Type B pancreatic cell (in vitro differentiated cells): ENCODE measurements at regions not wholly inside any gene's neighbourhood (a gene's known extent, or its start where the extent isn't known, plus 50 kb on each side); places are given as distances from the start of the nearest gene placed in this dataset.
"Not testable (repeated sequence)": the region's sequence is repeated elsewhere in the genome, so short reads cannot be mapped to it uniquely, and the experiment has no call there.

ENCODE experiments used
- DNase-seq: peaks from one replicate; pipeline ENCODE4 v3.0.0; 2021; ENCODE audit warnings: mixed read lengths; ENCODE audit not compliant: unreplicated experiment; ENCODE audit errors: extremely low spot score
- H3K27ac Mint-ChIP-seq: 2 replicates; pipeline ENCODE4 v1.8.0; 2021; ENCODE audit warnings: mild to moderate bottlenecking, mixed read lengths
- H3K27me3 Mint-ChIP-seq: 2 replicates; pipeline ENCODE4 v1.8.0; 2021; ENCODE audit warnings: mixed read lengths
- H3K36me3 Mint-ChIP-seq: 2 replicates; pipeline ENCODE4 v1.8.0; 2021; ENCODE audit warnings: mixed read lengths
- H3K4me1 Mint-ChIP-seq: one replicate; pipeline ENCODE4 v1.8.0; 2021; ENCODE audit warnings: mixed read lengths; ENCODE audit not compliant: unreplicated experiment
- H3K4me3 Mint-ChIP-seq: 2 replicates; pipeline ENCODE4 v1.8.0; 2021; ENCODE audit warnings: mild to moderate bottlenecking, mixed read lengths
- H3K9me3 Mint-ChIP-seq: 2 replicates; pipeline ENCODE4 v1.8.0; 2021; ENCODE audit warnings: mixed read lengths
- TF ChIP-seq, protein P1 (sequence below): fragments of 200-600 bp; sonication (generic); conservative IDR thresholded peaks from 2 replicates; pipeline ENCODE4 v1.5.0; 2021; ENCODE audit warnings: antibody characterized with exemption, mild to moderate bottlenecking

DNA sequence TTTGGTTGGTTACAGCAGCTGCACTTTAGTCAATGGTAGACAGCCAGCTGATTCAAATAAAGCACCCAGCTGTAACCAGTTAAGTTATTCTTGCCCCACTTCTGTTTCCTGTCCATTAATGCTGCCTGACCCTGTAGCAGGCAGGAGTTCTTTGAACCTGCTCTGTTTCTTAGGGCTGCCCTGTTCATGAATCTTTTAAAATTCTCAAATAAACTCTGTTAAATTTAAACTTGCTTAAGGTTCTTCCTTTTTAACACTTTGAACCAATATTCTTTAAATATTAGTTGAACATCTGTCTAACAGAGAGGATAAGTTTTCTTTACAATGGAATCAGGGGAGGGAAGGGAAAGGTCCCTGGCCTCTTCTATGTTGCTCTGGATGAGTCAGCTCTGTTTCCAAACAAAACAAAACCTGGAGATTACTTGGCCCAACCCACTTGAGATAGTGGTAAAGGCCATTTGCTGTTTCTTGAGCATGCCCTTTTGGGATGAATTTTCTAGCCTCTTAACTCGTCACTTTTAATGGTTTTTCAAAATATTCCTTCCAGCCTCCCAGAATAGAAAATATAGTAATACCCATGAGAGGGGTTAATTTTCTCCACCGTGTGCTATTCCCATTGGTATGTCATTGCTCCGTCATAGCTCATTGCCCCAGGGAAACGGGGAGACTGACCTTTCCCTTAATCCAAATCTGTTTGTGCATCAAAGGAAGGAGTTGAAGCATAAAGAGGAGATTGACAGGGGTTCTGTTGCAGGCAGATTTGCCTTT is 112.1 kb upstream of the FHL2 start:
- Mint-ChIP-seq H3K27ac (no peak overlapping the region), H3K27me3 (peaks cover 21% of the 10 kb centered on the region), H3K4me1 (peaks cover 16% of the 10 kb centered on the region), H3K36me3 (no peaks in the 10 kb centered on the region), H3K9me3 (peaks cover 6% of the 10 kb centered on the region), H3K4me3 (no peak overlapping the region)
- TF ChIP-seq, protein P1, sequence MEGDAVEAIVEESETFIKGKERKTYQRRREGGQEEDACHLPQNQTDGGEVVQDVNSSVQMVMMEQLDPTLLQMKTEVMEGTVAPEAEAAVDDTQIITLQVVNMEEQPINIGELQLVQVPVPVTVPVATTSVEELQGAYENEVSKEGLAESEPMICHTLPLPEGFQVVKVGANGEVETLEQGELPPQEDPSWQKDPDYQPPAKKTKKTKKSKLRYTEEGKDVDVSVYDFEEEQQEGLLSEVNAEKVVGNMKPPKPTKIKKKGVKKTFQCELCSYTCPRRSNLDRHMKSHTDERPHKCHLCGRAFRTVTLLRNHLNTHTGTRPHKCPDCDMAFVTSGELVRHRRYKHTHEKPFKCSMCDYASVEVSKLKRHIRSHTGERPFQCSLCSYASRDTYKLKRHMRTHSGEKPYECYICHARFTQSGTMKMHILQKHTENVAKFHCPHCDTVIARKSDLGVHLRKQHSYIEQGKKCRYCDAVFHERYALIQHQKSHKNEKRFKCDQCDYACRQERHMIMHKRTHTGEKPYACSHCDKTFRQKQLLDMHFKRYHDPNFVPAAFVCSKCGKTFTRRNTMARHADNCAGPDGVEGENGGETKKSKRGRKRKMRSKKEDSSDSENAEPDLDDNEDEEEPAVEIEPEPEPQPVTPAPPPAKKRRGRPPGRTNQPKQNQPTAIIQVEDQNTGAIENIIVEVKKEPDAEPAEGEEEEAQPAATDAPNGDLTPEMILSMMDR = no peak
- no peak for DNase-seq

DNA sequence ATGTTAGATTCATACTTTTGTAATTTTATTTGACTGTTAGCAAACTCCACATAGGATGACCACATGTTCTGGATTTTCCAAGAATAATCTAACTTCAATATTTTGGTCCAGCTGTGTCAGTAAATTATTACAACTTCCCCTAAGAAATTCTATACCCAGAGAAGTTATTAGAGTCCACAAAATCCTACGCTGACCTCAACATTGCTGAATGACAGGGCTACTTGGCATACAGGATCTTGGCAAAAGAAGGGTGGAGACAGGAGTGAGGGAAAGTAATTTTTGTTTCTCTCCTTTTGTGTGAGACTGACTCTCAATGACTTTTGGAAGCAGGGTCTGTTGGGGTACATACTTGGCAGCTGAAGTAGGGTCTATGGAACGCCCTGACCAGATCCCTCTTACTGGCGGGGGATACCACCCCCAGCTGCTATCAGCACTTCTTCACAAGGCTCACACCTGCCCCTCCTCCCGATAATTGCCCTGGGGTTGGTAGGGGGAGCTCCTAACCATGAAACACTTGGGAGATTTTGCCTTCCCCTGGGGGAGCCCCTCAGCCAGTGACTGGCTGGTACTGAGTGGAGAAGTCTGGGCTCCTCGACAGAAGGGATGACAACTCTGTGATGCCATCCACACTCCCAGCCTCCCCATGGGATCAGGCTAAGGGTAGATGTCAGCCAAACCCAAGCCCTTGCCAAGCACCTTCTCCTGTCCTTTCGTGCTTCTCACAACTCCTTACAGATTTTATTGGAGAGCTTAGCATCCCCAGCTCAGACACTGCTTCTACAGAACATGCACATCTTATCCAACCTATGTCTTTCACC is 110.6 kb upstream of the FHL2 start:
- DNase-seq = no peak
- no peak overlapping the region for H3K27ac Mint-ChIP-seq
- TF ChIP-seq, protein P1 = no peak
- H3K9me3 Mint-ChIP-seq = peaks cover 6% of the 10 kb centered on the region
- no peaks in the 10 kb centered on the region for H3K36me3 Mint-ChIP-seq
- H3K4me1 Mint-ChIP-seq = peaks cover 27% of the 10 kb centered on the region
- no peak overlapping the region for H3K4me3 Mint-ChIP-seq
- H3K27me3 Mint-ChIP-seq = peaks cover 16% of the 10 kb centered on the region

DNA sequence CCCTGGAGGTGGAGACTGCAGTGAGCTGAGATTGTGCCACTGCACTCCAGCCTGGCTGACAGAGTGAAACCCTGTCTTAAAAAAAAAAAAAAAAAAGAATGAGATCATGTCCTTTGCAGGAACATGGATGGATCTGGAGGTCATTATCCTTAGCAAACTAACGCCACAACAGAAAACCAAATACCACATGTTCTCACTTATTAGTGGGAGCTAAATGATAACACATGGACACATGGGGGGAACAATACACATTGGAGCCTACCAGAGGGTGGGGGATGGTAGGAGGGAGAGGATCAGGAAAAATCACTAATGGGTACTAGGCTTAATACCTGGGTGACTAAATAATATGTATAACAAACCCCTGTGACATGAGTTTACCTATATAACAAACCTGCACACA is 108.0 kb upstream of the FHL2 start:
- peaks cover 30% of the 10 kb centered on the region for H3K4me1 Mint-ChIP-seq
- peak overlapping the region; percentile 53 for H3K27ac Mint-ChIP-seq
- H3K27me3 Mint-ChIP-seq, H3K36me3 Mint-ChIP-seq, H3K4me3 Mint-ChIP-seq, H3K9me3 Mint-ChIP-seq, DNase-seq: not testable (repeated sequence)

DNA sequence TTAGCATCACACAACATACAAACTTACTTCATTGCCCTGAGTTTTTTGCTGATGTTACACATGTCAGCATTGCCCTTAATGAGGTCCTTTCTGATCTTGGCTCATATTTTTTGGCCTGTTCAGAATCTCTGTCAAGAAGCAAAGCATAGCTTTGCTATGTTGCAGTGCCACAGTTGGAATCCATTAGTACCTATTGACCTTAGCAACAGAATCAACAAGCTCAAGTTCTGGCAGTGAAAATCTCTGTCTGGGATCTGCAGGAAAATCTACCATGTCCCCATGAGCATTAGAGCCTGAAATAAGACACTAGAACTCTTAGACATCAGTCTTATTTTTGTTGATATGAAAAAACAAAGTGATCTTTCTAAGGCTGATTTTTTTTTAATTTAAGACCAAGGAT is 105.6 kb upstream of the FHL2 start:
- Mint-ChIP-seq H3K4me1 (peaks cover 30% of the 10 kb centered on the region), H3K9me3 (no peaks in the 10 kb centered on the region), H3K36me3 (no peaks in the 10 kb centered on the region), H3K27me3 (peaks cover 2% of the 10 kb centered on the region), H3K27ac (no peak overlapping the region), H3K4me3 (no peak overlapping the region)
- no peak for DNase-seq
- TF ChIP-seq, protein P1 = no peak

DNA sequence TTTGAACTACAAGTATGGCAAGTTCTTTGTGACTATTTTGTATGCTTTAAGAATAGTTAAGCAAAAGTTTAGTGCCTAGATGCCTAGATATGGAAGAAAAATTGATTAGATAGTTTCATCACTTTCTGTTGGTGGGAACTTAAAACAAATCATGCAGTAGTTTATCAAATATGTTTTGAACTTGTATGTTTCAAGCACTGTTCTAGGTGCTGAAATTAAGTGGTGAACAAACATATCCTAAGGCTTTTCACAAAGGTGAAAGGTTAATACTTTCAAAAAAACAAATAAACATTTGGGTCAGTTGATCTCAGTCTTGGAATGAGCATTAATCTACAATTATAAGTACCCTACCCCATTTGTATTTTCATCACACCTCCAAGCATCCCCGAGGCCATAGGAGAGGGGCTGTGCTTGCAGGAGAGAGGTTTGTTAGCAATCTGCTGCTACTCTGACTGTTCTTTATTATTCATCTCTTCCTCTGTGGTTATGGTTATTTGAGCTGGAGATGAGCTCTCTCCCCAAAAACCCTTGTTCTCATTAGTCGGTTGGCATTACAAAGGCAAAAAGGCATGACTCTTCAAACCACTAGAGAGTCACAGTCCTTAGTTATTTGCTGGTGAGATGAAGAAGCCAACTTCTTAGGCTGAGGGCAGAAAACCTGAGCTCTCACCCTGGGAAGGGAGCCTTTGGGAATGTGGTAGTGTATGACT is 103.9 kb upstream of the FHL2 start:
- H3K9me3 Mint-ChIP-seq = no peaks in the 10 kb centered on the region
- H3K27me3 Mint-ChIP-seq = peaks cover 2% of the 10 kb centered on the region
- no peak overlapping the region for H3K4me3 Mint-ChIP-seq
- DNase-seq = no peak
- no peaks in the 10 kb centered on the region for H3K36me3 Mint-ChIP-seq
- no peak overlapping the region for H3K27ac Mint-ChIP-seq
- TF ChIP-seq, protein P1 = no peak
- peaks cover 22% of the 10 kb centered on the region for H3K4me1 Mint-ChIP-seq
